NCI-H446 (cell line): ENCODE measurements at regions not wholly inside any gene's neighbourhood (a gene's known extent, or its start where the extent isn't known, plus 50 kb on each side); places are given as distances from the start of the nearest gene placed in this dataset.
A peak's percentile ranks its signal among the peaks of the same experiment; 100 is the strongest.
"Not testable (repeated sequence)": the region's sequence is repeated elsewhere in the genome, so short reads cannot be mapped to it uniquely, and the experiment has no call there.

ENCODE experiments used
- DNase-seq, 2 experiments: peaks; one replicate each; lab custom pipeline; 2025; lab: John Stamatoyannopoulos, UW

- DNase-seq = no peak
Measured at GRCh38 chr2:126238251-126238650, 417.7 kb upstream of the GYPC start.

DNA sequence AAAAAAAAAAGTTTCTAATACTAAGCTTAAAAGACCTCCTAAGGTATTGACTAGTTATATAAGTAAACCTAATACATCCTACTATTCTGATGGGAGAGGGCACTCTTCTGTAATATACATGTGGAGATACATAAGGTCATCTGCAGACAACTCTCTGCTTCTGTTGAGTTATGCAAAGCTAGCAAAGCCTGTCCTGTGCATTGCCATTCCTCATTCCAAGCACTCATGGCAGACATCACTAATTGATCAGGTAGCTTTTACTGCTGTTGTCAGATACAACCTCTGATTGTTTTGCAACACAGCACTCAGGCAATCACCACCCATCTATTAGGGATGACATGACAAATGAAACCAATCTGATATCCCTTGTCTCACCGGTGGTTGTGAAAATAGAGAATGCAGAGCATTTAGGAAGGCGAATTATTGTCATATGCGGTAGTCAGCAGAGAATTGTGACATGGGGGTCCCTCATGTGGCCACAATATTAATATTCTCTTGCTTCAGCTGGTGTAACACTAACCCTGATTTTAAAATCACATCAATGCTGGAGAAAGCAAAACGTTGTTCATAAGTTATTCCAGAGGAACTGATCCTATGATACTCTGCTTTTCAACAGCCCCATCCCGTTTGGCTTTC is 416.5 kb upstream of the GYPC start:
- DNase-seq = no peak

DNA sequence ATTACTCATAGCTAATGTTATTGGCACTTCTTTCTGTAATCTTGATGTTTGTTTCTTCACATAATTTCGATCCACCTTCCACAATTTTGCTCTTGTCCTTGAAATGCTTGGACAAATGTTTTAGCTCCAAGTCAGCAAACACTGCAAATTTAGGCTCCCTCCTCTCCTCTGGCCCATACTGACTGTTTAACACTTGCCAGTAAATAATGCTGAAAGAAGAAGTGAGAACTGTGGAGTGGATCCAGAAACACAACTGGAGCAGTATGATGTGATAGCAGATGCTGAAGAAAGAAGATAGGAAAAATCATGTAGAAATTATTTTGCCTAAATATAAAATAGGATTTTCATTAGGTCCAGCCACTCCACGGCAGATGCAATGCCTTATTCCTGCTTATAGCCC is 415.0 kb upstream of the GYPC start:
- DNase-seq = no peak

GRCh38 chr2:126241411-126241810 is 414.5 kb upstream of the GYPC start:
- no peak for DNase-seq

GRCh38 chr2:126244937-126245336 is 411.0 kb upstream of the GYPC start:
- peak in 1 of 2 experiments; percentile 23 for DNase-seq

DNA sequence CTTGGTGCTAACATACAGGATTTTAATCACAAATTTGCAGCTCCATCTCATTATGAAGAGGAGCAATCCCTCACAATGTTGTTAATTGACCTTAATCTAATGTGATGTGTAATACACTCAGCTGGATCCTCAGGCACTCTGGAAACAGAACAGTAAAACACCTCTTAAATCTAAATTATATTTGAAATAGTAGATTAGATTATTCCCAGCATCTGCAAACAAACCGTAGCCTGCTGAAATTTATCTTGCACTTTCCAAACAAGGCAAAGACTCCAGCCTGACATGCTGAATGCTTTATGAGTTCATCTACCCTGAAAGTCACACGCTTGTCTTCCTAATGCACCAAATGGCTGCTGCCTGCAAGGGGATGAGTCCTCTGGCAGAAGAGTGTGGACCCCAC is 402.3 kb upstream of the GYPC start:
- DNase-seq = no peak

DNA sequence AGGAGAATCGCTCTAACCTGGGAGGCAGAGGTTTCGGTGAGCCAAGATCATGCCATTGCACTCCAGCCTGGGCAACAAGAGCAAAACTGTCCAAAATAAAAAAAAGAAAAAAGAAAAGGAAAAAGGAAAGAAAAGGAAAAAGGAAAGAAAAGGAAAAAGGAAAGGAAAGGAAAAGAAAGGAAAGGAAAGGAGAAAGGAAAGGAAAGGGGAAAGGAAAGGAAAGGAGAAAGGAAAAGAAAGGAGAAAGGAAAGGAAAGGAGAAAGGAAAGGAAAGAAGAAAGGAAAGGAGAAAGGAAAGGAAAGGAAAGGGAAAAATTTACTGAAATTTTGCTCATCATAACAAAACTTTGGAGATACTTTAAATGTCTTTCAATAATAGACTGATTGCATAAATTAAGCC is 391.3 kb upstream of the GYPC start:
- DNase-seq = no peak

DNA sequence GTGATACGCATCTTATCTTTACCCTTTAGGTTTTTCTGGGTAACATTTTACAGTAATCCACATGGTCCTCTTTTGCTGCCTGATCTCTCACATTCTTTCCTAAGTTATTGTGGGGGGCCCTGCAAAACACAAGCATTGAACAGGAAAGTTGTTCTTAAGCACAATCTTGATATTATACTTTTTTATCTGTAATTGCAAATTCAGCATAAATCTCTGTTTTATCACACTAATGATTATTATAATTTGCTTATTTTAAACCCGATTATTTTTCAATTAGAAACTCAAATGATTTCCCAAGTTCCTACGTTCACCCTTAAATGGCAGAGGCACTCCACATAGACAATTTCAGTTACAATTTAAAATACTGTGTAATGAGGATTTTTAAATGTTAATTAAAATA is 386.0 kb upstream of the GYPC start:
- DNase-seq = no peak

DNA sequence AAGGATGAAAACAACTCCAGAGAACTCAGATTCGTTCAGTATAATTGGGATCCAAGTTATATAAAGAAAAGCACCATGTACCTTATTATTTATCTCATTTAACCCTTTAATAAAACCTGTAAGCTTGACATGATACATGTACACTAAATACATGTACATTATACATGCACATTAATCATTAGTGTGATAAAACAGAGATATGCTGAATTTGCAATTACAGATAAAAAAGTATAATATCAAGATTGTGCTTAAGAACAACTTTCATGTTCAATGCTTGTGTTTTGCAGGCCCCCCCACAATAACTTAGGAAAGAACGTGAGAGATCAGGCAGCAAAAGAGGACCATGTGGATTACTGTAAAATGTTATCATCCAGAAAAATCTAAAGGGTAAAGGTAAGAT is 385.4 kb upstream of the GYPC start:
- no peak for DNase-seq

- no peak for DNase-seq
Measured at GRCh38 chr2:126272401-126272800, 383.6 kb upstream of the GYPC start.

- no peak for DNase-seq
Measured at GRCh38 chr2:126275098-126275497, 380.9 kb upstream of the GYPC start.

DNA sequence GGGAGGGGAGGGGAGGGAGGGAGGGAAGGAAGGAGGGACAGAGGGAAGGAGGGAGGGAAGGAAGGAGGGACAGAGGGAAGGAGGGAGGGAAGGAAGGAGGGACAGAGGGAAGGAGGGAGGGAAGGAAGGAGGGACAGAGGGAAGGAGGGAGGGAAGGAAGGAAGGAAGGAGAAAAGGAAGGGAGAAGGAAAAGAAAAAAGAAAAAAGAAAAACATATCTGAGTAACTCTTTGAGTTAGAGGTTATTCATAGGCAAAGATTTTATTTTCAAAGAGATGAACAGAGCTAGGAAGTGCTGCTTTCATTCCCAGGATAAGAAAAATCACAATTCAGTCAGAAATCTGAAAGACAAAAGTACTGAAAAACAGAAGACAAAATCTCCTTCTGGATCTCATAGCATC is 379.7 kb upstream of the GYPC start:
- not testable (repeated sequence) for DNase-seq

DNA sequence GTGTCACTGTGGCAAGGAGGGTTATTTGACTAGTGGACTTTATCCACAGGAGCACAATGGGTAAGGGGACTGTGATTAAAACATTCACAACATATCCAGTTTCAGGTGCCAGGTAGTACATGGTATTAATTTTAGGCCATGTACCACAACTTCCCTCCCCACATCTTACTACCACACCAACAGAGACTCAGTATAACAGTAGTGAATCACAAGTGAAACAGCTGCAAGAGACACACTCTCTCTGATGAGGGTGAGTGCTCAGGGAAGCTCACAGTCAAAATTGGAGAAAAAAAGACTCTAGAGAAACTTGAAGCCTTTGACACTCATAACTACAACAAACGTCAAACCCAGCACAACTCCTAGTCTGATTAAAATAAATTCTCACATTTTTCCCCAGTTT is 367.6 kb upstream of the GYPC start:
- no peak for DNase-seq

DNA sequence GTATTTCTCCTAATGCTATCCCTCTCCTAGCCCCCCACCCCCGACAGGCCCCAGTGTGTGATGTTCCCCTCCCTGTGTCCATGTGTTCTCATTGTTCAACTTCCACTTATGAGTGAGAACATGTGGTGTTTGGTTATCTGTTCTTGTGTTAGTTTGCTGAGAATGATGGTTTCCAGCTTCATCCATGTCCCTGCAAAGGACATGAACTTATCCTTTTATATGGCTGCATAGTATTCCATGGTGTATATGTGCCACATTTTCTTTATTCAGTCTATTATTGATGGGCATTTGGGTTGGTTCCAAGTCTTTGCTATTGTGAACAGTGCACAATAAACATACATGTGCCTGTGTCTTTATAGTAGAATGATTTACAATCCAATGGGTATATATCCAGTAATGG is 362.0 kb upstream of the GYPC start:
- DNase-seq = not testable (repeated sequence)

- no peak for DNase-seq
Measured at GRCh38 chr2:126299469-126299976, 356.4 kb upstream of the GYPC start.

DNA sequence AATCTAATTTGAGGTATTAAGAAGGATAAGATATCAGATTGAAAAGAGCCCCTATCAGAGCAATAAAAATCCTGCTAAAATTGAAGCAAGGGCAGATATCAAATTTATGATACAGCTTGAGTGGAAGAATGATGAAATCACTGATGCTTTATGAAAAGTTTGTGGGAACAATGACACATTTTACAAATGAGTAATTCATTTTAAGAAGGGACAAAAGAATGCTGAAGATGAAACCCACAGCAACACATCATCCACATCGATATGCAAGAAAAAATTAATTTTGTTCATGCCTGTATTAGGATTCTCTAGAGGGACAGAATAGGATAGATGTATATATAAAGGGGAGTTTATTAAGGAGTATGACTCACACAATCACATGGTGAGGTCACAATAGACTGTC is 355.6 kb upstream of the GYPC start:
- no peak for DNase-seq

DNA sequence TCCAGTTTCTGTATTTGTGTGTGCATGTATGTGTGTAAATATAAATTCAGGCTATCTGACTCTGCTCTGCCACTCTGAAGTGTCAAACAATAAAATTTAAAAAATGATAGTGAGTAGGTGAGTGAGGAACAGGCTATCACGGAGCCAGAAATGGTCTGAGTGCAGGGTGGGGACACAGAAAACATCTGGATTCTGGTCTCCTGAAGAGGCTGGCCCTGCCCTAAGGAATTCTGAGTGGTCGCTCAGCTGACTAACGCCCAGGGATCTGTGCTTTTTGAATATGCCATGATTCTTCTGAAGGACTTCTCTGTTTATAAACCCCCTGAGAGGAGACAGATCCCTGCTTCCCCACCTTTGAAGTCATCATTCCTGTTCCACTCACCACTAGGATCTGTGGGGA is 353.9 kb upstream of the GYPC start:
- no peak for DNase-seq

GRCh38 chr2:126303113-126303512 is 352.8 kb upstream of the GYPC start:
- no peak for DNase-seq

- no peak for DNase-seq
Measured at GRCh38 chr2:126304154-126304553, 351.8 kb upstream of the GYPC start.

DNA sequence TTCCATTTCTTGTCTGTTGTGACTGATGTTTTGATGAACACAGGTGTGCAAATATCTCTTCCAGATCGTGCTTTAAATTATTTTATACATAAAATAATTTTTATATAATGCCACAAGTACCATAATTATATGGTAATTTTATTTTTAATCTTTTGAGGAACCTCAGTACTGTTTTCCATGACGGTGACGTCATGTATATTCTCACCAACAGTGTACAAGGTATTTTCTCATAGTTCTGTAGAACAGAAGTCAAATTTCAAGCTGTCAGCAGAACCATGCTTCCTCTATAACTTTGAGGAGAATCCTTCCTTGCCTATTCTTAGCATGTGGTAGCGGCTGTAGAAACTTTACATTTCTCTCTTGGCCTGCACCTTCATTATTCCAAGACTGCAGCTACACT is 349.4 kb upstream of the GYPC start:
- no peak for DNase-seq

- no peak for DNase-seq
Measured at GRCh38 chr2:126307740-126308139, 348.2 kb upstream of the GYPC start.

DNA sequence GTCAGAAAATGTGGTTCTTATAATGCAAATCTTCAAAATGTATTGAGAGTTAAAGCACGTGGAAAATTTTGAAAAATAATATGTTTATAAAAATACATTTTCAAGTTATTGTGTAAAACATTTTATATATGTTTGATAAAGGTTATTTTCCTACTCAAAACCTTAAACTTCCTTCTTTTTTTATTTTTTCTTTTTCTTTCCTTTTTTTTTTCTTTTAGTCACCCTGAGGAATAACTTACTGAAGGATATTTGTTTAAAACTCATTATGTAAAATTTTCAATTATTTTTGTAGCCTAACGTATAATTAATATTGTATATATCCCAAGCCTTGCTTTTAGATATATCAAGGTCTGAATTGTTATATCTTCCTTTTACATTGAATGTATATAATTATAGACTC is 346.8 kb upstream of the GYPC start:
- no peak for DNase-seq

GRCh38 chr2:126312579-126312978 is 343.4 kb upstream of the GYPC start:
- DNase-seq = no peak

- DNase-seq = no peak
Measured at GRCh38 chr2:126315828-126316227, 340.1 kb upstream of the GYPC start.
